ENCODE measurements at regions not wholly inside any gene's neighbourhood (a gene's known extent, or its start where the extent isn't known, plus 50 kb on each side); places are given as distances from the start of the nearest gene placed in this dataset.

- Mint-ChIP-seq H3K27me3 (ENCODE audit: low read depth) (peaks cover 23% of the 10 kb centered on the region), H3K27ac (no peak overlapping the region), H3K9me3 (no peaks in the 10 kb centered on the region), H3K36me3 (ENCODE audit: low read depth) (no peaks in the 10 kb centered on the region), H3K4me1 (ENCODE audit: low read depth) (no peaks in the 10 kb centered on the region), H3K4me3 (no peak overlapping the region)
These were observed 51.0 kb upstream of the GPR12 start for GRCh38 chr13:26811581-26811980.
